Neural progenitor cell (in vitro differentiated cells): ENCODE measurements at regions not wholly inside any gene's neighbourhood (a gene's known extent, or its start where the extent isn't known, plus 50 kb on each side); places are given as distances from the start of the nearest gene placed in this dataset.

Experiments
- DNase-seq: peaks from one replicate; pipeline ENCODE4 v3.0.0-alpha.2; 2016; ENCODE audit warnings: low spot score
- H2AFZ ChIP-seq: fragments of 200-600 bp; sonication (generic); replicated peaks from 2 replicates; pipeline ENCODE4 v1.6.1; 2016; ENCODE audit warnings: antibody characterized with exemption
- H3F3A ChIP-seq: fragments of 200-600 bp; sonication (generic); 2 replicates; pipeline ENCODE4 v1.6.1; 2016; ENCODE audit warnings: antibody characterized with exemption, low read depth
- H3K27ac ChIP-seq: fragments of 200-600 bp; sonication (generic); 2 replicates; pipeline ENCODE4 v1.5.1; 2016; ENCODE audit warnings: mild to moderate bottlenecking
- H3K27me3 ChIP-seq: fragments of 200-600 bp; sonication (generic); 2 replicates; pipeline ENCODE4 v1.6.1; 2016; ENCODE audit warnings: mild to moderate bottlenecking, moderate library complexity
- H3K36me3 ChIP-seq: fragments of 200-600 bp; sonication (generic); 2 replicates; pipeline ENCODE4 v1.5.1; 2016
- H3K4me1 ChIP-seq: fragments of 200-600 bp; sonication (generic); 2 replicates; pipeline ENCODE4 v1.6.1; 2016; ENCODE audit warnings: mixed run types
- H3K4me2 ChIP-seq: fragments of 200-600 bp; sonication (generic); 2 replicates; pipeline ENCODE4 v1.6.1; 2016
- H3K4me3 ChIP-seq: fragments of 200-600 bp; sonication (generic); 2 replicates; pipeline ENCODE4 v1.5.1; 2016
- H3K79me2 ChIP-seq: fragments of 200-600 bp; sonication (generic); 2 replicates; pipeline ENCODE4 v1.6.1; 2016; ENCODE audit warnings: low read depth
- H3K9ac ChIP-seq: fragments of 200-600 bp; sonication (generic); 2 replicates; pipeline ENCODE4 v1.6.1; 2016
- H3K9me3 ChIP-seq: fragments of 200-600 bp; sonication (generic); 2 replicates; pipeline ENCODE4 v1.5.1; 2016; ENCODE audit warnings: low read depth
- H4K20me1 ChIP-seq: fragments of 200-600 bp; sonication (generic); 2 replicates; pipeline ENCODE4 v1.6.1; 2016; ENCODE audit warnings: low read depth
- H3K27ac Mint-ChIP-seq: 3 replicates; pipeline ENCODE4 v1.8.0; 2021; ENCODE audit warnings: mixed read lengths
- H3K27me3 Mint-ChIP-seq: 2 replicates; pipeline ENCODE4 v1.8.0; 2022; ENCODE audit warnings: low read depth, mild to moderate bottlenecking, inconsistent platforms, moderate library complexity, mixed read lengths; ENCODE audit not compliant: insufficient read depth
- H3K36me3 Mint-ChIP-seq: 3 replicates; pipeline ENCODE4 v1.8.0; 2021; ENCODE audit warnings: mixed read lengths
- H3K4me1 Mint-ChIP-seq: 3 replicates; pipeline ENCODE4 v1.8.0; 2021; ENCODE audit warnings: mixed read lengths
- H3K4me3 Mint-ChIP-seq: 3 replicates; pipeline ENCODE4 v1.8.0; 2021; ENCODE audit warnings: mild to moderate bottlenecking, moderate library complexity, mixed read lengths
- H3K9me3 Mint-ChIP-seq: 3 replicates; pipeline ENCODE4 v1.8.0; 2020; ENCODE audit warnings: mixed read lengths
- CTCF ChIP-seq: fragments of 200-600 bp; sonication (generic); IDR thresholded peaks from 2 replicates; pipeline ENCODE4 v1.5.1; 2017; ENCODE audit warnings: antibody characterized with exemption, mild to moderate bottlenecking
- EZH2 ChIP-seq: fragments of 200-600 bp; sonication (generic); IDR thresholded peaks from 2 replicates; pipeline ENCODE4 v1.6.1; 2017; ENCODE audit warnings: antibody characterized with exemption, mild to moderate bottlenecking, moderate library complexity
- EZH2phosphoT487 ChIP-seq: fragments of 200-600 bp; sonication (generic); IDR thresholded peaks from 2 replicates; pipeline ENCODE4 v1.6.1; 2017; ENCODE audit warnings: antibody characterized with exemption

- DNase-seq = no peak
- Histone ChIP-seq H3K4me3 (no peak overlapping the region), H2AFZ (no peak overlapping the region), H3K9me3 (no peaks in the 10 kb centered on the region), H3K4me1 (no peaks in the 10 kb centered on the region), H3K27me3 (no peaks in the 10 kb centered on the region), H3K27ac (no peak overlapping the region), H4K20me1 (no peaks in the 10 kb centered on the region), H3K36me3 (no peaks in the 10 kb centered on the region), H3K4me2 (no peak overlapping the region), H3K79me2 (no peaks in the 10 kb centered on the region), H3K9ac (no peak overlapping the region), H3F3A (no peaks in the 10 kb centered on the region)
- no peaks in the 10 kb centered on the region for H3K27me3 Mint-ChIP-seq
- TF ChIP-seq EZH2phosphoT487 = no peak
- no peak for TF ChIP-seq EZH2
- no peak for TF ChIP-seq CTCF
- no peak overlapping the region for H3K4me3 Mint-ChIP-seq
- H3K4me1 Mint-ChIP-seq = no peaks in the 10 kb centered on the region
- H3K27ac Mint-ChIP-seq = no peak overlapping the region
- H3K9me3 Mint-ChIP-seq = no peaks in the 10 kb centered on the region
- H3K36me3 Mint-ChIP-seq = no peaks in the 10 kb centered on the region
Observed at GRCh38 chr9:7567687-7568086, 231.9 kb downstream of the DMAC1 start.

GRCh38 chr9:7561527-7562080 is 238.0 kb downstream of the DMAC1 start:
- Mint-ChIP-seq H3K36me3 (no peaks in the 10 kb centered on the region), H3K27me3 (no peaks in the 10 kb centered on the region), H3K9me3 (no peaks in the 10 kb centered on the region), H3K4me1 (peaks cover 15% of the 10 kb centered on the region), H3K27ac (peak overlapping the region; percentile 42), H3K4me3 (no peak overlapping the region)
- Histone ChIP-seq H2AFZ (peak overlapping the region; percentile 46), H3K4me1 (peaks cover 15% of the 10 kb centered on the region), H3K4me3 (no peak overlapping the region), H3K27me3 (no peaks in the 10 kb centered on the region), H3K36me3 (no peaks in the 10 kb centered on the region), H4K20me1 (no peaks in the 10 kb centered on the region), H3K79me2 (no peaks in the 10 kb centered on the region), H3K4me2 (peak overlapping the region; percentile 54), H3F3A (no peaks in the 10 kb centered on the region), H3K27ac (no peak overlapping the region), H3K9me3 (no peaks in the 10 kb centered on the region), H3K9ac (no peak overlapping the region)
- no peak for TF ChIP-seq EZH2
- no peak for TF ChIP-seq EZH2phosphoT487
- no peak for TF ChIP-seq CTCF
- no peak for DNase-seq

- Mint-ChIP-seq H3K4me3 (no peak overlapping the region), H3K27ac (peak overlapping the region; percentile 20), H3K4me1 (peaks cover 15% of the 10 kb centered on the region), H3K36me3 (no peaks in the 10 kb centered on the region), H3K27me3 (no peaks in the 10 kb centered on the region), H3K9me3 (no peaks in the 10 kb centered on the region)
- Histone ChIP-seq H3K36me3 (no peaks in the 10 kb centered on the region), H4K20me1 (no peaks in the 10 kb centered on the region), H3K9ac (no peak overlapping the region), H3K27me3 (no peaks in the 10 kb centered on the region), H3K4me3 (no peak overlapping the region), H3K27ac (no peak overlapping the region), H3K79me2 (no peaks in the 10 kb centered on the region), H3K4me2 (peak overlapping the region; percentile 54), H3F3A (no peaks in the 10 kb centered on the region), H3K9me3 (no peaks in the 10 kb centered on the region), H3K4me1 (peaks cover 15% of the 10 kb centered on the region), H2AFZ (peak overlapping the region; percentile 46)
- peak; percentile 8 for DNase-seq
- TF ChIP-seq EZH2phosphoT487 (no peak), CTCF (no peak), EZH2 (no peak)
Observed at GRCh38 chr9:7560669-7561305, 238.8 kb downstream of the DMAC1 start.
